HCT116 (cell line): ENCODE measurements at regions not wholly inside any gene's neighbourhood (a gene's known extent, or its start where the extent isn't known, plus 50 kb on each side); places are given as distances from the start of the nearest gene placed in this dataset.

ENCODE experiments used
- ATAC-seq: fragments of 200-7000 bp; cut with Tn5 transposase; 2 replicates; pipeline ENCODE4 v1.9.1; 2020; ENCODE audit warnings: mild to moderate bottlenecking, moderate library complexity
- BruUV-seq: library from RNA; stranded (reverse); fragments of 400-500 nt; replicated peaks from 2 replicates; lab custom pipeline; 2021; lab: Mats Ljungman, UMichigan
- CTCF ChIA-PET: fragments of 300-600 bp; sonication (Branson Sonifier 250); formaldehyde crosslinking; loops from one replicate; lab custom pipeline; 2021; ENCODE audit warnings: antibody characterized with exemption; lab: Charles Lee
- POLR2A ChIA-PET: fragments of 300-600, 350-600 bp; sonication (Branson Sonifier 250); formaldehyde crosslinking; loops from one replicate; lab custom pipeline; 2021; ENCODE audit warnings: antibody characterized with exemption; lab: Charles Lee
- RAD21 ChIA-PET, 2 experiments: fragments of 300-600 bp; sonication (Branson Sonifier 250); formaldehyde crosslinking; loops; one replicate each; lab custom pipeline; 2023; ENCODE audit warnings: low total read pairs in 2 of 2; ENCODE audit not compliant: uncharacterized antibody in 2 of 2, unreplicated experiment in 2 of 2, low non-redundant PET in 1 of 2; lab: Charles Lee
- DNase-seq: peaks from one replicate; pipeline ENCODE4 v3.0.0-alpha.2; 2010; ENCODE audit warnings: low read depth, low spot score
- H2AFZ ChIP-seq: fragments of 200-600 bp; shearing (Covaris generic), sonication (generic); 2 replicates; pipeline ENCODE4 v1.6.1; 2017; ENCODE audit warnings: low read depth, mixed run types, mixed read lengths, antibody characterized with exemption, low read length; ENCODE audit not compliant: poor library complexity, severe bottlenecking
- H3K27ac ChIP-seq: 2 replicates; pipeline ENCODE4 v1.5.1; 2012; ENCODE audit warnings: low read depth, low read length
- H3K27me3 ChIP-seq: fragments of 200-600 bp; sonication (generic); 2 replicates; pipeline ENCODE4 v1.6.1; 2016; ENCODE audit warnings: mixed run types, low read length, mixed read lengths; ENCODE audit not compliant: insufficient read depth
- H3K36me3 ChIP-seq, 2 experiments: fragments of 200-500 bp in 1 of 2; fragments of 200-600 bp in 1 of 2; sonication (Bioruptor generic) in 1 of 2; sonication (generic) in 1 of 2; 2 replicates each; pipeline versions ENCODE4 v1.5.1 to v1.6.1; 2014 to 2016; ENCODE audit warnings: low read length in 2 of 2, inconsistent platforms in 1 of 2, mixed read lengths in 1 of 2, mixed run types in 1 of 2; ENCODE audit not compliant: insufficient read depth in 2 of 2, control insufficient read depth in 1 of 2
- H3K4me1 ChIP-seq, 2 experiments: fragments of 200-600 bp in 1 of 2; sonication (generic) in 1 of 2; 2 replicates each; pipeline versions ENCODE4 v1.5.1 to v1.6.1; 2012 to 2017; ENCODE audit warnings: low read length in 2 of 2, inconsistent platforms in 1 of 2, mild to moderate bottlenecking in 1 of 2, mixed read lengths in 1 of 2, mixed run types in 1 of 2, moderate library complexity in 1 of 2; ENCODE audit not compliant: insufficient read depth in 2 of 2, control insufficient read depth in 1 of 2
- H3K4me2 ChIP-seq: fragments of 200-600 bp; sonication (generic); 2 replicates; pipeline ENCODE4 v1.6.1; 2017; ENCODE audit warnings: mixed run types, low read length, mixed read lengths
- H3K4me3 ChIP-seq, 2 experiments: fragments of 200-600 bp in 1 of 2; sonication (generic) in 1 of 2; replicated peaks in 1 of 2; 2 replicates each; pipeline ENCODE4 v1.5.1; 2011 to 2016; ENCODE audit warnings: low read length in 2 of 2, control low read depth in 1 of 2, low read depth in 1 of 2, mild to moderate bottlenecking in 1 of 2, mixed read lengths in 1 of 2, mixed run types in 1 of 2
- H3K79me2 ChIP-seq: fragments of 200-600 bp; sonication (generic); 2 replicates; pipeline ENCODE4 v1.6.1; 2017; ENCODE audit warnings: mild to moderate bottlenecking, mixed run types, low read length, moderate library complexity, mixed read lengths; ENCODE audit not compliant: insufficient read depth
- H3K9ac ChIP-seq: fragments of 200-600 bp; sonication (generic); 2 replicates; pipeline ENCODE4 v1.6.1; 2016; ENCODE audit warnings: low read length, mixed read lengths
- H3K9me2 ChIP-seq: fragments of 200-600 bp; sonication (generic), shearing (Covaris generic); 2 replicates; pipeline ENCODE4 v1.6.1; 2017; ENCODE audit warnings: mixed run types, mild to moderate bottlenecking, moderate library complexity; ENCODE audit not compliant: insufficient read depth
- H3K9me3 ChIP-seq, 2 experiments: fragments of 200-500 bp in 1 of 2; fragments of 200-600 bp in 1 of 2; sonication (Bioruptor generic) in 1 of 2; sonication (generic) in 1 of 2; 2 replicates each; pipeline ENCODE4 v1.6.1; 2014 to 2017; ENCODE audit warnings: low read length in 2 of 2, mixed read lengths in 2 of 2, inconsistent platforms in 1 of 2, low read depth in 1 of 2, mild to moderate bottlenecking in 1 of 2, mixed run types in 1 of 2, moderate library complexity in 1 of 2; ENCODE audit not compliant: control insufficient read depth in 1 of 2, insufficient read depth in 1 of 2
- H4K20me1 ChIP-seq: fragments of 200-600 bp; sonication (generic), shearing (Covaris generic); 2 replicates; pipeline ENCODE4 v1.6.1; 2017; ENCODE audit warnings: mixed run types, mild to moderate bottlenecking, moderate library complexity; ENCODE audit not compliant: insufficient read depth
- CBX3 ChIP-seq: IDR thresholded peaks from 2 replicates; pipeline ENCODE4 v1.6.1; 2012; ENCODE audit warnings: low read depth
- EGR1 ChIP-seq: IDR thresholded peaks from 2 replicates; pipeline ENCODE4 v1.6.1; 2012; ENCODE audit warnings: low read depth
- ELF1 ChIP-seq: IDR thresholded peaks from 2 replicates; pipeline ENCODE4 v1.6.1; 2012; ENCODE audit warnings: low read depth, borderline replicate concordance
- EZH2 ChIP-seq: fragments of 200-600 bp; sonication (generic); IDR thresholded peaks from 2 replicates; pipeline ENCODE4 v1.6.1; 2017; ENCODE audit warnings: antibody characterized with exemption, mixed run types
- FOSL1 ChIP-seq: IDR thresholded peaks from 2 replicates; pipeline ENCODE4 v1.6.1; 2012; ENCODE audit warnings: low read depth
- POLR2AphosphoS5 ChIP-seq: IDR thresholded peaks from 2 replicates; pipeline ENCODE4 v1.6.1; 2011; ENCODE audit warnings: mild to moderate bottlenecking, low read depth, low read length, moderate library complexity
- RAD21 ChIP-seq: IDR thresholded peaks from 2 replicates; pipeline ENCODE4 v1.6.1; 2012; ENCODE audit warnings: low read depth, mild to moderate bottlenecking
- SP1 ChIP-seq: IDR thresholded peaks from 2 replicates; pipeline ENCODE4 v1.6.1; 2012; ENCODE audit warnings: low read depth
- TCF7L2 ChIP-seq: IDR thresholded peaks from 2 replicates; pipeline ENCODE4 v1.7.0; 2011; ENCODE audit warnings: borderline replicate concordance, inconsistent platforms; ENCODE audit not compliant: insufficient read depth, insufficient read length; ENCODE audit errors: extremely low read depth
- ZFX ChIP-seq: fragments of 450-650 bp; IDR thresholded peaks from 2 replicates; pipeline ENCODE4 v1.6.1; 2017
- ZNF274 ChIP-seq: fragments of 200-500 bp; sonication (Bioruptor generic); IDR thresholded peaks from 2 replicates; pipeline ENCODE4 v1.6.1; 2014; ENCODE audit warnings: mild to moderate bottlenecking, low read depth, low read length, inconsistent platforms
- intact Hi-C: fragments of 100-400 bp; cut with micrococcal nuclease; formaldehyde crosslinking; loops from 2 replicates; pipeline ENCODE4 v1.10.0; 2022
- TF ChIP-seq, protein P1 (sequence below), 3 experiments: fragments of 200-600 bp in 1 of 3; sonication (generic) in 1 of 3; IDR thresholded peaks in 2 of 3; conservative IDR thresholded peaks in 1 of 3; 2 replicates each; pipeline ENCODE4 v1.5.1; 2012 to 2017; ENCODE audit warnings: low read depth in 2 of 3, low read length in 2 of 3, antibody characterized with exemption in 1 of 3, borderline replicate concordance in 1 of 3, control low read depth in 1 of 3, mild to moderate bottlenecking in 1 of 3, mixed read lengths in 1 of 3, mixed run types in 1 of 3, moderate library complexity in 1 of 3; ENCODE audit not compliant: insufficient read depth in 1 of 3
- TF ChIP-seq, protein P2 (sequence below): IDR thresholded peaks from 2 replicates; pipeline ENCODE4 v1.6.1; 2012
- TF ChIP-seq, protein P3 (sequence below): IDR thresholded peaks from 2 replicates; pipeline ENCODE4 v1.6.1; 2011; ENCODE audit warnings: mild to moderate bottlenecking, low read length, moderate library complexity; ENCODE audit not compliant: insufficient replicate concordance; ENCODE audit errors: extremely low read depth

DNA sequence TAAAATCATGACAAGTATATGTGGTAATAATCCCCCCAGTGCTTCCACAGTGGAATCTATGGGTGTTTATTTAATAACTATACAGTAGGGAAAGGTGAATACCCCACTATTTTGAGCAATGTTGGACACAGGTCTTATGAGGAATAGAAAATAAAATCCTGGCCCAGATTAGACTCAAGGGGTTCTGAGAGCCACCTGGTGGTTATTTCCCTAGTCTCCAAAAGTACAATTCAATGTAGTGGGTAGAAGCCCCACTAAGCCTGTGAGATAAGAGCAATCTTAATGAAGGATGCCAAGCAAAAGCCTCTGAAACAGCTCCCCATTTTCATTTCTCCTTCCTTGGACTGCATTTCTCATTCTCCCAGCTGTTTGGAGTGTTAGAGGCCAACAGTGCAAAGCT is 328.2 kb upstream of the NR3C2 start:
- BruUV-seq: no TSS peak
- TF ChIP-seq FOSL1: no peak
- TF ChIP-seq, protein P1, sequence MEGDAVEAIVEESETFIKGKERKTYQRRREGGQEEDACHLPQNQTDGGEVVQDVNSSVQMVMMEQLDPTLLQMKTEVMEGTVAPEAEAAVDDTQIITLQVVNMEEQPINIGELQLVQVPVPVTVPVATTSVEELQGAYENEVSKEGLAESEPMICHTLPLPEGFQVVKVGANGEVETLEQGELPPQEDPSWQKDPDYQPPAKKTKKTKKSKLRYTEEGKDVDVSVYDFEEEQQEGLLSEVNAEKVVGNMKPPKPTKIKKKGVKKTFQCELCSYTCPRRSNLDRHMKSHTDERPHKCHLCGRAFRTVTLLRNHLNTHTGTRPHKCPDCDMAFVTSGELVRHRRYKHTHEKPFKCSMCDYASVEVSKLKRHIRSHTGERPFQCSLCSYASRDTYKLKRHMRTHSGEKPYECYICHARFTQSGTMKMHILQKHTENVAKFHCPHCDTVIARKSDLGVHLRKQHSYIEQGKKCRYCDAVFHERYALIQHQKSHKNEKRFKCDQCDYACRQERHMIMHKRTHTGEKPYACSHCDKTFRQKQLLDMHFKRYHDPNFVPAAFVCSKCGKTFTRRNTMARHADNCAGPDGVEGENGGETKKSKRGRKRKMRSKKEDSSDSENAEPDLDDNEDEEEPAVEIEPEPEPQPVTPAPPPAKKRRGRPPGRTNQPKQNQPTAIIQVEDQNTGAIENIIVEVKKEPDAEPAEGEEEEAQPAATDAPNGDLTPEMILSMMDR (IDR thresholded peaks at IDR 0.05 in 2 of 3, conservative IDR thresholded peaks at IDR 0.05 in 1 of 3; ENCODE audit: borderline replicate concordance in 1 of 3, insufficient read depth in 1 of 3, low read depth in 2 of 3, low read length in 2 of 3): 0 out of 6 replicates have a peak, but pooled peaks of 2 of the 3 experiments have one; percentile 13 to 23
- peak; percentile 34 for TF ChIP-seq RAD21
- TF ChIP-seq, all 23 proteins: peak for 2
- Histone ChIP-seq H3K9me2 (no peaks in the 10 kb centered on the region), H3K9ac (no peak overlapping the region), H3K4me2 (no peak overlapping the region), H3K36me3 (no peaks in the 10 kb centered on the region), H3K27ac (no peak overlapping the region), H3K4me1 (no peaks in the 10 kb centered on the region), H3K27me3 (no peaks in the 10 kb centered on the region), H4K20me1 (no peaks in the 10 kb centered on the region), H3K9me3 (no peaks in the 10 kb centered on the region), H3K4me3 (no peak overlapping the region), H2AFZ (no peak overlapping the region), H3K79me2 (no peaks in the 10 kb centered on the region)
- ChIA-PET POLR2A (no interaction called here), CTCF (no interaction called here), RAD21 (no interaction called here)
- intact Hi-C loops: no loop called here
- ATAC-seq: peak; percentile 42; the same call in 1 of the 2 replicates
- DNase-seq: no peak

GRCh38 chr4:148764720-148765119 is 322.5 kb upstream of the NR3C2 start:
- POLR2A ChIA-PET: no interaction called here
- no peaks in the 10 kb centered on the region for H3K79me2 ChIP-seq
- TF ChIP-seq, protein P2, sequence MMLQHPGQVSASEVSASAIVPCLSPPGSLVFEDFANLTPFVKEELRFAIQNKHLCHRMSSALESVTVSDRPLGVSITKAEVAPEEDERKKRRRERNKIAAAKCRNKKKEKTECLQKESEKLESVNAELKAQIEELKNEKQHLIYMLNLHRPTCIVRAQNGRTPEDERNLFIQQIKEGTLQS: no peak
- TF ChIP-seq EZH2: no peak
- TF ChIP-seq RAD21: no peak
- TF ChIP-seq EGR1: no peak
- no peak for TF ChIP-seq CBX3
- TF ChIP-seq TCF7L2: no peak
- no peak for TF ChIP-seq ZNF274
- TF ChIP-seq FOSL1: no peak
- no peak for TF ChIP-seq SP1
- no peak for TF ChIP-seq POLR2AphosphoS5
- no peak for TF ChIP-seq ELF1
- TF ChIP-seq, protein P3, sequence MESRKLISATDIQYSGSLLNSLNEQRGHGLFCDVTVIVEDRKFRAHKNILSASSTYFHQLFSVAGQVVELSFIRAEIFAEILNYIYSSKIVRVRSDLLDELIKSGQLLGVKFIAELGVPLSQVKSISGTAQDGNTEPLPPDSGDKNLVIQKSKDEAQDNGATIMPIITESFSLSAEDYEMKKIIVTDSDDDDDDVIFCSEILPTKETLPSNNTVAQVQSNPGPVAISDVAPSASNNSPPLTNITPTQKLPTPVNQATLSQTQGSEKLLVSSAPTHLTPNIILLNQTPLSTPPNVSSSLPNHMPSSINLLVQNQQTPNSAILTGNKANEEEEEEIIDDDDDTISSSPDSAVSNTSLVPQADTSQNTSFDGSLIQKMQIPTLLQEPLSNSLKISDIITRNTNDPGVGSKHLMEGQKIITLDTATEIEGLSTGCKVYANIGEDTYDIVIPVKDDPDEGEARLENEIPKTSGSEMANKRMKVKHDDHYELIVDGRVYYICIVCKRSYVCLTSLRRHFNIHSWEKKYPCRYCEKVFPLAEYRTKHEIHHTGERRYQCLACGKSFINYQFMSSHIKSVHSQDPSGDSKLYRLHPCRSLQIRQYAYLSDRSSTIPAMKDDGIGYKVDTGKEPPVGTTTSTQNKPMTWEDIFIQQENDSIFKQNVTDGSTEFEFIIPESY: no peak
- TF ChIP-seq ZFX: no peak
- no peak overlapping the region for H3K4me3 ChIP-seq
- no peaks in the 10 kb centered on the region for H3K27me3 ChIP-seq
- no peak overlapping the region for H2AFZ ChIP-seq
- H3K9ac ChIP-seq: no peak overlapping the region
- intact Hi-C loops: no loop called here
- BruUV-seq: no TSS peak
- H3K9me3 ChIP-seq: no peaks in the 10 kb centered on the region
- RAD21 ChIA-PET: no interaction called here
- no peak overlapping the region for H3K4me2 ChIP-seq
- no peak overlapping the region for H3K27ac ChIP-seq
- no peak for DNase-seq
- no peaks in the 10 kb centered on the region for H3K4me1 ChIP-seq
- H3K36me3 ChIP-seq: no peaks in the 10 kb centered on the region
- CTCF ChIA-PET: no interaction called here
- no peaks in the 10 kb centered on the region for H4K20me1 ChIP-seq
- no peaks in the 10 kb centered on the region for H3K9me2 ChIP-seq
- ATAC-seq: no peak
